HG03378 (cell line): ENCODE measurements at regions not wholly inside any gene's neighbourhood (a gene's known extent, or its start where the extent isn't known, plus 50 kb on each side); places are given as distances from the start of the nearest gene placed in this dataset.
"Not testable (repeated sequence)": the region's sequence is repeated elsewhere in the genome, so short reads cannot be mapped to it uniquely, and the experiment has no call there.

Experiments used
- ATAC-seq: cut with Tn5 transposase; IDR thresholded peaks from one replicate; pipeline ENCODE4 v1.9.1; 2021; ENCODE audit warnings: mild to moderate bottlenecking, moderate library complexity; ENCODE audit not compliant: unreplicated experiment

GRCh38 chr13:73656863-73657262 is 477.3 kb downstream of the KLF12 start:
- no peak for ATAC-seq

GRCh38 chr13:73653688-73654087 is 480.5 kb downstream of the KLF12 start:
- no peak for ATAC-seq

- ATAC-seq, result no peak
Measured at GRCh38 chr13:73647417-73647816, 486.8 kb downstream of the KLF12 start.

- not testable (repeated sequence) for ATAC-seq
Measured at GRCh38 chr13:73640476-73641179, 493.6 kb downstream of the KLF12 start.

GRCh38 chr13:73635166-73635787 is 498.9 kb downstream of the KLF12 start:
- no peak for ATAC-seq

- no peak for ATAC-seq
Measured at GRCh38 chr13:73633817-73634460, 500.3 kb downstream of the KLF12 start.

GRCh38 chr13:73631411-73631810 is 502.8 kb downstream of the KLF12 start:
- no peak for ATAC-seq

GRCh38 chr13:73625562-73626339 is 508.5 kb downstream of the KLF12 start:
- ATAC-seq, result no peak

- no peak for ATAC-seq
Measured at GRCh38 chr13:73623281-73623680, 510.9 kb downstream of the KLF12 start.

- no peak for ATAC-seq
Measured at GRCh38 chr13:73622381-73622780, 511.8 kb downstream of the KLF12 start.

GRCh38 chr13:73618275-73618865 is 515.8 kb downstream of the KLF12 start:
- no peak for ATAC-seq

GRCh38 chr13:73616861-73617260 is 517.3 kb downstream of the KLF12 start:
- no peak for ATAC-seq

- no peak for ATAC-seq
Measured at GRCh38 chr13:73610799-73611592, 523.2 kb downstream of the KLF12 start.

- no peak for ATAC-seq
Measured at GRCh38 chr13:73608711-73609485, 525.3 kb downstream of the KLF12 start.

GRCh38 chr13:73608157-73608516 is 526.1 kb downstream of the KLF12 start:
- ATAC-seq, result no peak

GRCh38 chr13:73607489-73608156 is 526.6 kb downstream of the KLF12 start:
- no peak for ATAC-seq

- ATAC-seq, result no peak
Measured at GRCh38 chr13:73603646-73604045, 530.6 kb downstream of the KLF12 start.

GRCh38 chr13:73602295-73602694 is 531.9 kb downstream of the KLF12 start:
- ATAC-seq, result no peak

- ATAC-seq, result no peak
Measured at GRCh38 chr13:73601708-73602107, 532.5 kb downstream of the KLF12 start.
